ENCODE measurements at regions not wholly inside any gene's neighbourhood (a gene's known extent, or its start where the extent isn't known, plus 50 kb on each side); places are given as distances from the start of the nearest gene placed in this dataset.

DNA sequence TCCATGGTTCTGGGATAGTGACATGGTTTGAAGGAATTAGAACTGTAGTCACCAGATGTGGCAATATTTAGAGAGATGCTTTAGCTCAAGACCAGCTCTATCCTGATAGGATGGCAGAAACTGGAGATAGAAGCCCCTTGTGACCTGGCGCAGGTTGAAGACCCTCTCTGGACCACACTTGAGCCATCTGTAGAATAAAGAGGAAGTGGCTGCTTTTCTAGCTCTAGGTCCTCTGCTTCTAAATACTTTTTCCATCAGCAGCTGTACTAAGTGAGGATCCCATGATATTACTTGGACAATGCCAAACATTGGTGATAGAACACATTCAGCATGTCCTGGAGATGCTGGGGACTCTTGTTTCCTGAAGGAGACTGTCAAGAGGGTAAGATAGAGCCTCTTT, 172.6 kb downstream of the PDCD6IP start:
- CTCF ChIA-PET: no interaction called here
- no peaks in the 10 kb centered on the region for H3K4me1 Mint-ChIP-seq
- TF ChIP-seq EZH2 (IDR thresholded peaks at IDR 0.05; ENCODE audit: borderline replicate concordance, insufficient read depth, low read depth, low read length, poor library complexity, severe bottlenecking): no peak
- TF ChIP-seq, protein P1, sequence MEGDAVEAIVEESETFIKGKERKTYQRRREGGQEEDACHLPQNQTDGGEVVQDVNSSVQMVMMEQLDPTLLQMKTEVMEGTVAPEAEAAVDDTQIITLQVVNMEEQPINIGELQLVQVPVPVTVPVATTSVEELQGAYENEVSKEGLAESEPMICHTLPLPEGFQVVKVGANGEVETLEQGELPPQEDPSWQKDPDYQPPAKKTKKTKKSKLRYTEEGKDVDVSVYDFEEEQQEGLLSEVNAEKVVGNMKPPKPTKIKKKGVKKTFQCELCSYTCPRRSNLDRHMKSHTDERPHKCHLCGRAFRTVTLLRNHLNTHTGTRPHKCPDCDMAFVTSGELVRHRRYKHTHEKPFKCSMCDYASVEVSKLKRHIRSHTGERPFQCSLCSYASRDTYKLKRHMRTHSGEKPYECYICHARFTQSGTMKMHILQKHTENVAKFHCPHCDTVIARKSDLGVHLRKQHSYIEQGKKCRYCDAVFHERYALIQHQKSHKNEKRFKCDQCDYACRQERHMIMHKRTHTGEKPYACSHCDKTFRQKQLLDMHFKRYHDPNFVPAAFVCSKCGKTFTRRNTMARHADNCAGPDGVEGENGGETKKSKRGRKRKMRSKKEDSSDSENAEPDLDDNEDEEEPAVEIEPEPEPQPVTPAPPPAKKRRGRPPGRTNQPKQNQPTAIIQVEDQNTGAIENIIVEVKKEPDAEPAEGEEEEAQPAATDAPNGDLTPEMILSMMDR (IDR thresholded peaks at IDR 0.05): no peak

DNA sequence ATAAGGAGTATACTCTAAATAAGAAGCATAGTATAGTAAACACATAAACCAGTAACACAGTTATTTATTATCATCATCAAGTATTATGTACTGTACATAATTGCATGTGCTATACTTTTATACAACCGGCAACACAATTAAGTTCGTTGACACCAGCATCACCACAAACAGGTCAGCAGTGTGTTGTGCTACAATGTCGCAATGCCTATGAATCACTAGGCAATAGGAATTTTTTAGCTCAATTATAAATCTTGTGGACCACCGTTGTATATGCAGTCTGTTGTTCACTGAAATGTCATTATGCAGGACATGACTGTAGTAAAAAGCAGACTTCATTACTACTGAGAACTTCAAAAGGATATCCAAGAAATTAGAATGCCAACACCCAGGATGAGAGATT, 177.0 kb downstream of the PDCD6IP start:
- Histone ChIP-seq H4K20me1 (ENCODE audit: control insufficient read depth, insufficient read depth, low read length, poor library complexity, severe bottlenecking) (no peaks in the 10 kb centered on the region), H3K79me2 (ENCODE audit: control insufficient read depth, insufficient read depth, low read length) (no peaks in the 10 kb centered on the region), H3K36me3 (replicated peaks in 1 of 2; ENCODE audit: control extremely low read depth in 1 of 2, control insufficient read depth in 1 of 2, extremely low read depth in 1 of 2, insufficient read depth in 2 of 2, low read length in 1 of 2) (no peaks in the 10 kb centered on the region), H3K9me3 (ENCODE audit: control extremely low read depth in 1 of 3, control insufficient read depth in 2 of 3, insufficient read depth in 1 of 3, low read length in 2 of 3) (peaks cover 0 to 2% (median under 1%) of the 10 kb centered on the region in 3 donors), H3K4me1 (ENCODE audit: control insufficient read depth in 2 of 2, insufficient read depth in 2 of 2, low read length in 2 of 2) (no peaks in the 10 kb centered on the region), H3K4me2 (replicated peaks; ENCODE audit: low read depth, low read length, poor library complexity, severe bottlenecking) (no peak overlapping the region), H3K4me3 (ENCODE audit: control extremely low read depth in 1 of 5, extremely low read depth in 1 of 5, insufficient read depth in 1 of 5, low read depth in 2 of 5, low read length in 4 of 5) (no peak overlapping the region), H3K9ac (ENCODE audit: low read length) (no peak overlapping the region), H2AFZ (ENCODE audit: insufficient read depth, low read depth, low read length, poor library complexity, severe bottlenecking) (no peak overlapping the region), H3K27me3 (replicated peaks in 1 of 4; ENCODE audit: control extremely low read depth in 1 of 4, control insufficient read depth in 3 of 4, insufficient read depth in 4 of 4, low read length in 3 of 4) (no peaks in the 10 kb centered on the region), H3K27ac (ENCODE audit: low read length in 2 of 2) (no peak overlapping the region)
- H3K27me3 Mint-ChIP-seq: peaks cover 14% of the 10 kb centered on the region
- intact Hi-C loops (cut with micrococcal nuclease): no loop called here
- H3K4me3 Mint-ChIP-seq: no peak overlapping the region
- no CpG with 5 or more reads among the region's 4 CpGs for WGBS (ENCODE audit: insufficient coverage)
- H3K27ac Mint-ChIP-seq: no peak overlapping the region
- no peak for TF ChIP-seq EZH2 (IDR thresholded peaks at IDR 0.05; ENCODE audit: borderline replicate concordance, insufficient read depth, low read depth, low read length, poor library complexity, severe bottlenecking)
- TF ChIP-seq, protein P1 (IDR thresholded peaks at IDR 0.05): no peak
- H3K9me3 Mint-ChIP-seq (ENCODE audit: insufficient read depth): peaks cover 5% of the 10 kb centered on the region
- DNase-seq: no peak
- POLR2A ChIA-PET: no interaction called here
- no peaks in the 10 kb centered on the region for H3K4me1 Mint-ChIP-seq
- CTCF ChIA-PET: interaction anchor here (0.7 kb wide), 1 partner anchor 48 kb away, joined by 4 read pairs; no protein-coding TSS in a partner anchor
- ATAC-seq (ENCODE audit: low read depth): no peak

More for the DNA sequence above, 172.6 kb downstream of the PDCD6IP start:
- H3K9me3 Mint-ChIP-seq (ENCODE audit: insufficient read depth): peaks cover 10% of the 10 kb centered on the region
- intact Hi-C loops (cut with micrococcal nuclease): no loop called here
- no peak overlapping the region for H3K4me3 Mint-ChIP-seq
- peaks cover 15% of the 10 kb centered on the region for H3K27me3 Mint-ChIP-seq
- no peaks in the 10 kb centered on the region for H3K79me2 ChIP-seq (ENCODE audit: control insufficient read depth, insufficient read depth, low read length)
- H3K27me3 ChIP-seq (replicated peaks in 1 of 4; ENCODE audit: control extremely low read depth in 1 of 4, control insufficient read depth in 3 of 4, insufficient read depth in 4 of 4, low read length in 3 of 4): no peaks in the 10 kb centered on the region
- no peak overlapping the region for H3K27ac Mint-ChIP-seq
- H3K9me3 ChIP-seq (ENCODE audit: control extremely low read depth in 1 of 3, control insufficient read depth in 2 of 3, insufficient read depth in 1 of 3, low read length in 2 of 3): peaks cover 0 to 5% (median 2%) of the 10 kb centered on the region in 3 donors
- WGBS (ENCODE audit: insufficient coverage): 100% methylated on average over 1 of the region's 1 CpG
- no peaks in the 10 kb centered on the region for H3K4me1 ChIP-seq (ENCODE audit: control insufficient read depth in 2 of 2, insufficient read depth in 2 of 2, low read length in 2 of 2)
- no peak for DNase-seq
- no peak for ATAC-seq (ENCODE audit: low read depth)
- no peak overlapping the region for H3K4me2 ChIP-seq (replicated peaks; ENCODE audit: low read depth, low read length, poor library complexity, severe bottlenecking)
- H3K9ac ChIP-seq (ENCODE audit: low read length): no peak overlapping the region
- POLR2A ChIA-PET: no interaction called here
- no peak overlapping the region for H3K4me3 ChIP-seq (ENCODE audit: control extremely low read depth in 1 of 5, extremely low read depth in 1 of 5, insufficient read depth in 1 of 5, low read depth in 2 of 5, low read length in 4 of 5)
- no peaks in the 10 kb centered on the region for H3K36me3 ChIP-seq (replicated peaks in 1 of 2; ENCODE audit: control extremely low read depth in 1 of 2, control insufficient read depth in 1 of 2, extremely low read depth in 1 of 2, insufficient read depth in 2 of 2, low read length in 1 of 2)
- no peak overlapping the region for H2AFZ ChIP-seq (ENCODE audit: insufficient read depth, low read depth, low read length, poor library complexity, severe bottlenecking)
- no peak overlapping the region for H3K27ac ChIP-seq (ENCODE audit: low read length in 2 of 2)
- H4K20me1 ChIP-seq (ENCODE audit: control insufficient read depth, insufficient read depth, low read length, poor library complexity, severe bottlenecking): no peaks in the 10 kb centered on the region
